ENCODE measurements at regions not wholly inside any gene's neighbourhood (a gene's known extent, or its start where the extent isn't known, plus 50 kb on each side); places are given as distances from the start of the nearest gene placed in this dataset.
"Not testable (repeated sequence)": the region's sequence is repeated elsewhere in the genome, so short reads cannot be mapped to it uniquely, and the experiment has no call there.

GRCh38 chr1:189225794-189226145, 1251.9 kb downstream of the BRINP3 start:
- not testable (repeated sequence) for TF ChIP-seq CTCF (conservative IDR thresholded peaks at IDR 0.05; ENCODE audit: low read depth in 2 of 2); ZNF462 (CRISPR knock-in tag; IDR thresholded peaks at IDR 0.05); EZH2 (IDR thresholded peaks at IDR 0.05; ENCODE audit: low read depth, unreplicated experiment); EZH2phosphoT487 (IDR thresholded peaks at IDR 0.05; ENCODE audit: unreplicated experiment); ZNF114 (CRISPR knock-in tag; IDR thresholded peaks at IDR 0.05); POLR2AphosphoS5 (IDR thresholded peaks at IDR 0.05; ENCODE audit: low read depth); CREB1 (CRISPR knock-in tag; IDR thresholded peaks at IDR 0.05; ENCODE audit: low read depth); REST (IDR thresholded peaks at IDR 0.05; ENCODE audit: unreplicated experiment); JUNB (IDR thresholded peaks at IDR 0.05; ENCODE audit: unreplicated experiment)

All from GM23338 (cell line).